GM12873 (cell line): ENCODE measurements at regions not wholly inside any gene's neighbourhood (a gene's known extent, or its start where the extent isn't known, plus 50 kb on each side); places are given as distances from the start of the nearest gene placed in this dataset.

Experiments
- TF ChIP-seq, protein P1 (sequence below): IDR thresholded peaks from 2 replicates; pipeline ENCODE4 v1.5.1; 2012; ENCODE audit warnings: low read depth, mild to moderate bottlenecking, moderate library complexity, low read length, control low read depth; ENCODE audit not compliant: insufficient read depth; ENCODE audit errors: missing control alignments

DNA sequence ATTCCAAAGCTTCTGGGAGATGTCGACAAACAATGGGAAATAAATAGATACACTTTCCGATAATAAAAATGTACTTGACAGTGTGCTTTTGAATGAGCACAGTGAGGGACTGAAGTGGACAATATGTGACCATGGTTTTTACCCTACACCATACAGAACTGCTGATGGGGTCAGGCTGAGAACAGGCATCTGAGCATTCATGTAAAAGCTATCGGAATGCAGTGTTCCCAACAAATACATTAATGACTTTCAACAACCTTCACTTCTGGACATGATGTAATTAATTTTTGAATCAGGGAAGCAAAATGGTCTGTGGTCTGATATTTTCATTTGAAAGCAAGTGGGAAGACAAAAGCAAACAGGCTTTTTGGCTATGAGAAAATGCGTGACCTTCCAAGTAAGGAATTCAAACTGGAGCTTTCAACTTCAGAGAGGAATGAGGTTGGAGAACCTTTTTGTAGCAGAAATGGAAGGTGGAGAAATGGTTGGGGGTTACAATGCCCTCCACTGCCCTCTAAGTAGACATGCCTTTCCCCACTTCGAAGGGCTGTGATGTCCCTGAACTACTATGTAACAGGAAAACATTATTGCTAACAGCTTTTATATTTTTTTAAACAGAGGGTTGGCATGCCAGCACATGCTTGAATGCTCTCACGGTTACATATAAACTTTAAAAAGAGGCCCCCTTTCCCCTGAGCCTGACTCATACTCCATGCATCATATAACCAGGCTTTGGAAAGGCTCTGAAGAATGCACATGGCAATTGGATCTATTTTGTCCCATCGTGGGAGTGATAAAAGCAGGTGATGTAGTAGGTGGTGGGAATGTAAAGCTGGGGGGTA, 203.5 kb upstream of the CITED2 start:
- TF ChIP-seq, protein P1, sequence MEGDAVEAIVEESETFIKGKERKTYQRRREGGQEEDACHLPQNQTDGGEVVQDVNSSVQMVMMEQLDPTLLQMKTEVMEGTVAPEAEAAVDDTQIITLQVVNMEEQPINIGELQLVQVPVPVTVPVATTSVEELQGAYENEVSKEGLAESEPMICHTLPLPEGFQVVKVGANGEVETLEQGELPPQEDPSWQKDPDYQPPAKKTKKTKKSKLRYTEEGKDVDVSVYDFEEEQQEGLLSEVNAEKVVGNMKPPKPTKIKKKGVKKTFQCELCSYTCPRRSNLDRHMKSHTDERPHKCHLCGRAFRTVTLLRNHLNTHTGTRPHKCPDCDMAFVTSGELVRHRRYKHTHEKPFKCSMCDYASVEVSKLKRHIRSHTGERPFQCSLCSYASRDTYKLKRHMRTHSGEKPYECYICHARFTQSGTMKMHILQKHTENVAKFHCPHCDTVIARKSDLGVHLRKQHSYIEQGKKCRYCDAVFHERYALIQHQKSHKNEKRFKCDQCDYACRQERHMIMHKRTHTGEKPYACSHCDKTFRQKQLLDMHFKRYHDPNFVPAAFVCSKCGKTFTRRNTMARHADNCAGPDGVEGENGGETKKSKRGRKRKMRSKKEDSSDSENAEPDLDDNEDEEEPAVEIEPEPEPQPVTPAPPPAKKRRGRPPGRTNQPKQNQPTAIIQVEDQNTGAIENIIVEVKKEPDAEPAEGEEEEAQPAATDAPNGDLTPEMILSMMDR: no peak

DNA sequence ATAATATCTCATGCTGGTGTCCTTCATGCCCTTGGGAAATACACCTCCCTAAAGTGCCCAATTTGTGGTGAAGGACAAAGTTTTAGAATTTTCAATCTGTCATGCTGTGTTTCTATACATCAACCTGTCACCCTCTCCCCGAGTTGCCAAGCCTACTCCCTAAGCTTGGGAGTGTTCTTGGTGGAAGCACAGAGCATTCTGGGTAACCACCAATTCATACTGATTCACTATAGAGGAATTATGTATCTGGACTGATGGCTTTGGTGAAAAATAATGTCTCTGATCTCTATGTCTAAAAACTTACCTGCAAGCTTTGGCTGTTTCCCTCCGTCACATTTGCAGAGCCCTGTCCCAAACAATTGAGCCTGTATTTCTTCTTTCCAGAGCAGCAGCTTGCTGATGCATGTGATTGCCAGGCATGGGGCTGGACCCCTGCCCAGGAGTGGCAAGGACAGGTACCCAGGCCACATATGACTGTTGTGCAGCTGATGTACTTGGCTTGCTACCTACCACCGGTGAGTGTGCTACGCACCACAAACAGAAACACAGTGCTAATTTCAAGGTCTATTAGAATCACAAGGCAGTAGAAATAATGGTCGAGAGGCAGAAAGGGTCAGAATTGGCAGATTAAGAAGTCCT, 202.8 kb upstream of the CITED2 start:
- TF ChIP-seq, protein P1: no peak

DNA sequence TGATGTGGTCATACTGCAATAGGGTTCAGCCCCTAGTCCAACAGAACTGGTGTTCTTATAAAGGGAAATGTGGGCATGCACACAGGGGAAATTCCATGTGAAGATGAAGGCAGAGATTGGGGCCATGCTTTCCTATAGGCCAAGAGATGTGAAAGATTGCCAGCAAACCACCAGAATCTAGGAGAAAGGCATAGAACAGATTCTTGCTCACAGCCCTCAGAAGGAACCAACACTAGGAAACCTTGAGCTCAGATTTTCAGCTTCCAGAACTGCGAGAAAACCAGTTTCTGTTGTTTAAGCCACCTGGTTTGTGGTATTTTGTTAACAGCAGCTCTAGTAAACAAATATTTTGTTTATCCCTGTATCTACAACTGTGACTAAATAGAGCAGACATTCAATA, 197.6 kb upstream of the CITED2 start:
- TF ChIP-seq, protein P1: no peak

DNA sequence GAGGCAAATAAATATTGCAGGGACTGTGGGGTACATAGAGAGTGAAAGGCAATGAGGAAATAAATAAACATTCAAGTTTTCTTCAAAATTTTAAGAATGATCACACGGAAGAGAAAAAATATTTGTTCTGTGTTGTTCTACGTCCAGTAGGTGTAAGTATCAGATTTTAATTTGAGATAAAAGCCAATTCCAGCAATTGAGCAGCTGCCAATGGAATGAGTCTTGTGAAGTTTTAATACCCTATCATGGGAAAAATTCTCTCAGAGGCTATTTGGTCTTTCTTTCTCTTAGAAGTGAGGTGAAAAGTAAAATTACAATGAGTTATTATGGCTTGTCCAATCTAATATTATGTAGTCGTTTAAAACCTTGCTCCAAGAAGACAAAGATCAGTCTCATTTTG, 195.7 kb upstream of the CITED2 start:
- TF ChIP-seq, protein P1: no peak

DNA sequence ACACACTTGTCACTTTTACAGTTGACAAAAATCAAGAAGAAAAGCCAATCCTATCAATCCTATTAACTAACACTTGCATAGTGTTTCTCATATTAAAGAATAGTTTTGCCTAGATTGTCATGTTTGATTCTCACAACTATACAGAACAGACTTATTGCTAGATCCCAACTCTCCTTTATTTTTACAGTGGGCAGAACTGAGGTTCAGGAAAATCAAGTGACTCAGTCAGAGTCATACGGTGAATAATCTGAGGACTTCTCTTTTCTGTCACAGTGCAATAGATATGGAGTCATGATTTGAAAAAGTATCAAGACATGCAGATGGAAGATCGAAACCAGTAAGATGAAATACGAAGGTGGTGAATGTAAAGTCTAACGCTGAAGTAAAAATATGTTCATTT, 195.1 kb upstream of the CITED2 start:
- TF ChIP-seq, protein P1: no peak

DNA sequence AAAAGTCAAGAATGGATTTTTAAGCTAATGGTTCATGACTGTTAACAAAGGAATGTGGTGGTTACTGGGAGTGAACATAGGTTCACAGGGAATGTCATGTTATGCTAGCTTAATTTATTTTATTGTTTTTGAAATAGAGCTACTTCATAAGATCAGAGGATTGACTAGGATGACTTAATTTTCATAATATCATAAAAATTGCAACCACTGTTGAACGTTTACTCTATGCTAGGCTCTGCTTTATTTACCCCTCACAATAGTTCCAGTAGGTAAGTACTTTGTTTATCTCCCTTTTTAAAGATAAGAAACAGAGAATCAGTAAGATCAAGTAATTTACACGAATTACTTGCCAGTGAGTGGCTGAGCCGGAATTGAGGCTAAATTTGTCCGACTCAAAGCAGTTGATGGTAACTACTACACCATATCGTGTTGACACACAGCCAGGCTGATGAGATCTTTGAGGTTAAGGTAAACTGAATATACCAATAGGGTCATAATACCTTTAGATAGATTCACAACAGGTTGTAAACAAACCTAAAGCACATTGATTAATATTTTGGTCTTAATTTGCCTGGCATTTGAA, 194.6 kb upstream of the CITED2 start:
- TF ChIP-seq, protein P1: no peak

DNA sequence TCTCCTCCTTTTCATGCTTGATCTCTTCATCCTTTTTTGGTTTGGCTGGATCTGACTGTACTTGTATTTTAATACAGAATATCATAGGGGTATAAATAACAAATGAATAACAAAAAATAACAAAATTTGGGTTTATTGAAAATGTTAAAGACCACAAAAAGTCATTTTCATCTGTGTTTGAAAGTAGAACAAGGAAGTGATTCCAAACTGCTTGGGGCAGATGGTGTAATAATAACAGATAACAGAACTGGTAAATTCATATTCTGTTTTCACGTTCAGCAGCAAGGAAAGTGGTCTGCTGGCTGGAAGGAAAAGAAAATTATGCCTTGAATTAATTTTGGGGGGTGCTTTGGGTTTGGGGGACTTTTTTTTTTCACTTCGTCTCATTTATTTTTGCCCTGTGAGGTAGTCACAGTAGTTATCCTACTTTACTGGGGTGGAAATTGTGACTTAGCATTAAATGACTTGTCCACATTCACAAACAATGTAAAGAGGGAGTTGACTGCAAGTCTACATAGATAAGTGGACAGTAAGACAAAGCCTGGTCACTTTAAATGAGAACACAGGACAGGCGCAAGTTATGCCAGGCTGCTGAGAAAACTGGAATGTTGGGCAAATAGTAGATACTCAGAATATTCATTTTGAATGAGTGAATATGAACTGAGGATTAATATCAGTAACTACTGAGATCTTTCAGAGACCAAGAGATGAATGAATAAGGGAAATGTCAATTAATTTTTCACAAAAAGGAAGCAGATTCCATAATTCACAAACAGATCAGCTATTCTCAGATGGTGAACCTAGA, 193.9 kb upstream of the CITED2 start:
- TF ChIP-seq, protein P1: no peak
